RWPE2 (cell line): ENCODE measurements at regions not wholly inside any gene's neighbourhood (a gene's known extent, or its start where the extent isn't known, plus 50 kb on each side); places are given as distances from the start of the nearest gene placed in this dataset.

Source experiments
- ATAC-seq: fragments of 200-7000 bp; cut with Tn5 transposase; 3 replicates; pipeline ENCODE4 v1.9.1; 2021; ENCODE audit warnings: low read depth
- DNase-seq: peaks from one replicate; pipeline ENCODE4 v3.0.0-alpha.2; 2020; ENCODE audit warnings: low spot score
- H3K27ac ChIP-seq: fragments of 450-650 bp; 2 replicates; pipeline ENCODE4 v1.5.1; 2017; ENCODE audit warnings: mild to moderate bottlenecking; ENCODE audit not compliant: poor library complexity, severe bottlenecking
- H3K27me3 ChIP-seq: fragments of 250-450 bp; sonication (Bioruptor Pico); 2 replicates; pipeline ENCODE4 v1.5.1; 2021; ENCODE audit warnings: mild to moderate bottlenecking, moderate library complexity; ENCODE audit not compliant: insufficient read depth, poor library complexity, severe bottlenecking
- H3K36me3 ChIP-seq: fragments of 250-450 bp; sonication (Bioruptor Pico); 2 replicates; pipeline ENCODE4 v1.5.1; 2020; ENCODE audit warnings: low read depth, mild to moderate bottlenecking, moderate library complexity
- H3K4me1 ChIP-seq: fragments of 250-450 bp; sonication (Bioruptor Pico); 2 replicates; pipeline ENCODE4 v1.5.1; 2021; ENCODE audit warnings: mild to moderate bottlenecking, moderate library complexity; ENCODE audit not compliant: insufficient read depth, poor library complexity, severe bottlenecking
- H3K4me3 ChIP-seq: fragments of 250-450 bp; sonication (Bioruptor Pico); 2 replicates; pipeline ENCODE4 v1.5.1; 2021; ENCODE audit warnings: mild to moderate bottlenecking, moderate library complexity; ENCODE audit not compliant: severe bottlenecking
- H3K9me3 ChIP-seq: fragments of 250-450 bp; sonication (Bioruptor Pico); 2 replicates; pipeline ENCODE4 v1.5.1; 2021; ENCODE audit warnings: mild to moderate bottlenecking, moderate library complexity; ENCODE audit not compliant: severe bottlenecking
- TF ChIP-seq, protein P1 (sequence below): fragments of 450-650 bp; IDR thresholded peaks from one replicate; pipeline ENCODE4 v1.5.1; 2017; ENCODE audit warnings: mild to moderate bottlenecking, moderate library complexity; ENCODE audit not compliant: poor library complexity, severe bottlenecking

DNA sequence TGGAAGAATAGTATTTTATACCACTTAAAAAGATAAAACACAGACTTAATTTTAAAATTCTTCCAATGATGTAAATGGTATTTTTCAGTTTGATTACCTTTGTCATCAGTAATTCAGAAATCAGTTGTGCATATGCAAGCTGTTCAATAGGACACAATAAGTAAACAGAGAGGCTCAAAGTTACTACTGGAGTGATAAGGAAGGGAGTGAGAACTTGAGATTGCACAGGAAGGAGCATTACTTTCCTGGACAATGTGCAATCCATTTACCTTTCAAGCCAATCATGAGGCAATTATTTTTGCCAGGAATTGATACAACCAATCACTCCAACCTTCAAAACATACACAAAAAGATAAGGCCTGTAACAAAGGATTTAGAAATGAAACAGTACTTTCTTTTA lies 1024.3 kb downstream of the RAPGEF2 start:
- ATAC-seq (no peak), DNase-seq (no peak)
- no peaks in the 10 kb centered on the region for H3K27me3 ChIP-seq
- no peaks in the 10 kb centered on the region for H3K36me3 ChIP-seq
- H3K4me3 ChIP-seq = no peak overlapping the region
- TF ChIP-seq, protein P1, sequence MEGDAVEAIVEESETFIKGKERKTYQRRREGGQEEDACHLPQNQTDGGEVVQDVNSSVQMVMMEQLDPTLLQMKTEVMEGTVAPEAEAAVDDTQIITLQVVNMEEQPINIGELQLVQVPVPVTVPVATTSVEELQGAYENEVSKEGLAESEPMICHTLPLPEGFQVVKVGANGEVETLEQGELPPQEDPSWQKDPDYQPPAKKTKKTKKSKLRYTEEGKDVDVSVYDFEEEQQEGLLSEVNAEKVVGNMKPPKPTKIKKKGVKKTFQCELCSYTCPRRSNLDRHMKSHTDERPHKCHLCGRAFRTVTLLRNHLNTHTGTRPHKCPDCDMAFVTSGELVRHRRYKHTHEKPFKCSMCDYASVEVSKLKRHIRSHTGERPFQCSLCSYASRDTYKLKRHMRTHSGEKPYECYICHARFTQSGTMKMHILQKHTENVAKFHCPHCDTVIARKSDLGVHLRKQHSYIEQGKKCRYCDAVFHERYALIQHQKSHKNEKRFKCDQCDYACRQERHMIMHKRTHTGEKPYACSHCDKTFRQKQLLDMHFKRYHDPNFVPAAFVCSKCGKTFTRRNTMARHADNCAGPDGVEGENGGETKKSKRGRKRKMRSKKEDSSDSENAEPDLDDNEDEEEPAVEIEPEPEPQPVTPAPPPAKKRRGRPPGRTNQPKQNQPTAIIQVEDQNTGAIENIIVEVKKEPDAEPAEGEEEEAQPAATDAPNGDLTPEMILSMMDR = no peak
- H3K27ac ChIP-seq = no peak overlapping the region
- H3K9me3 ChIP-seq = no peaks in the 10 kb centered on the region
- peaks cover 10% of the 10 kb centered on the region for H3K4me1 ChIP-seq

DNA sequence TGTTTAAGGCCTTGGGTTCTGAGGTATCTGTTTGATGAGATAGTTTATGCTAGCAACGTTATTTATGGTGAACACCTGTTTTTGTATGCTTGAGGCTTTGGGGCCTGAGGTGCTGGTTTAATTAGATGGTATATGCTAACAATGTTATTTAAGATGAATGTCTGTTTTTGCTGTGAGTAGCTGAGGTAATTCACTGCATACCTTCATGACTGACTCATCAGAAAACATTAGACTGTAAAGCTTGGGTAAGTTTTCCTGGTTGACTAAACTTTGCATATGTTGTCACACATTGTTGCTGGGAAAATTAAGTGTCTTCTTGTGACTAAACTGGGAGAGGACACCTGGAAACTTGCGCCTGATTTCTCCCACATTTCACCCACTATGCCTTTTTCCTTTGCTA lies 1026.6 kb downstream of the RAPGEF2 start:
- peak overlapping the region; percentile 29 for H3K27ac ChIP-seq
- H3K9me3 ChIP-seq = no peaks in the 10 kb centered on the region
- H3K36me3 ChIP-seq = no peaks in the 10 kb centered on the region
- peaks cover 10% of the 10 kb centered on the region for H3K4me1 ChIP-seq
- H3K4me3 ChIP-seq = no peak overlapping the region
- ATAC-seq = peak; percentile 98
- TF ChIP-seq, protein P1 = no peak
- H3K27me3 ChIP-seq = no peaks in the 10 kb centered on the region
- no peak for DNase-seq

DNA sequence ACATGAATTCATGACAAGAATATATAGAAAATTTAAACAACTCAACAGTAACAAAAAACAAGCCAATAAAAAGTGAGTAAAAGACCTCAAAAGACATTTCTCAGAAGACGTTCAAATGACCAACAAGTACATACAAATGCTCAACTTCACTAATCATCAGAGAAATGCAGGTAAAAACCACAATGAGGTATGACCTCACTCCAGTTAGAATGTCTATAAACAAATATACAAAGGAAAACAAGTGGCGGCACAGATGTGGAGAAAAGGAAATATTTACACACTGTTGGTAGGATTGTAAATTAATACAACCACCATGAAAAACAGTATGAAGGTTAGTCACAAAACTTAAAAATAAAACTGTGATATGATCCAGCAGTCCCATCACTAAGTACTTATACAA lies 1033.1 kb downstream of the RAPGEF2 start:
- ATAC-seq (peak; percentile 78), DNase-seq (no peak)
- Histone ChIP-seq H3K4me1 (no peaks in the 10 kb centered on the region), H3K9me3 (no peaks in the 10 kb centered on the region), H3K4me3 (no peak overlapping the region), H3K27ac (no peak overlapping the region), H3K27me3 (no peaks in the 10 kb centered on the region), H3K36me3 (no peaks in the 10 kb centered on the region)
- TF ChIP-seq, protein P1 = no peak

DNA sequence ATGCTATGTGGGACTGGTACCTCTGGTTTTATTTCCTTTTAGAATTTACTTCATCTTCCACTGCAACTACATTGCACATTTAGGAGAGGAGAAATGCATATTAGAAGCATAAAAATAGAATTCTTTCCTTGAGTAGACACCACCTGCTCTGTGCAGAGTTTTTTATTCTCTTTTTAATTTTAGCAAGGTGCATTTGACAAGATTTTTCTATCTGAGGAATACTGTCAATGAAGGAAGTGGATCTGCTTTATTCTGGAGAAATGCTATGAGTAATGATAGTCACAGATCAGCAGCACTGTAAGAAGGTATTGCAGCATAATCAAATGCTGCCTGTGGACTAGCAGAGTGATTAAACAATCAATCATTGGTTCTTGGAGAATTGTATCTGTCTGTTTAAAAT lies 1038.3 kb downstream of the RAPGEF2 start:
- no peak for ATAC-seq
- no peak overlapping the region for H3K4me3 ChIP-seq
- no peaks in the 10 kb centered on the region for H3K9me3 ChIP-seq
- H3K27me3 ChIP-seq = no peaks in the 10 kb centered on the region
- TF ChIP-seq, protein P1 = no peak
- H3K4me1 ChIP-seq = peaks cover 3% of the 10 kb centered on the region
- DNase-seq = no peak
- no peak overlapping the region for H3K27ac ChIP-seq
- H3K36me3 ChIP-seq = no peaks in the 10 kb centered on the region

DNA sequence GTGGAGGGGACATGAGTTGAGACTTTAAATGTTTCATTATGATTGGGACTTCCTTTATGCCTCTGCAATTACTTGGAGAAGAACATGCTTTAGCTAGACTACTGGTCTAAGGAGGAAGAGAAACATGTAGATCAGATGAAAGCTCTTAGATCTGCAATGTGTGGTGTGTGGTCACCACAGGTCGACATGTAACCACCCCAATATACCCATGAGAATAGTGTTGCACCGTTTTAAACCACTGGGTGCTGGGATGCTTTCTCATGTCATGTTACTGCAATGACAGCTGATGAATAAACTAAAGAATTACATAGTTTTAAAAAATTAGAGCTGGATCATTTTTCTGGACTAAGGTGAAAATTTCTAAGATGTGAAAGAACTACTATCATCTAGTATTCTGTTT lies 1039.7 kb downstream of the RAPGEF2 start:
- ATAC-seq (no peak), DNase-seq (no peak)
- Histone ChIP-seq H3K27ac (no peak overlapping the region), H3K9me3 (no peaks in the 10 kb centered on the region), H3K36me3 (no peaks in the 10 kb centered on the region), H3K4me3 (no peak overlapping the region), H3K27me3 (no peaks in the 10 kb centered on the region), H3K4me1 (peaks cover 3% of the 10 kb centered on the region)
- TF ChIP-seq, protein P1 = no peak
